Fibroblast of upper back skin (primary cell): ENCODE measurements at regions not wholly inside any gene's neighbourhood (a gene's known extent, or its start where the extent isn't known, plus 50 kb on each side); places are given as distances from the start of the nearest gene placed in this dataset.

Experiments
- DNase-seq: peaks from one replicate; pipeline ENCODE4 v3.0.0-alpha.2; 2013

DNA sequence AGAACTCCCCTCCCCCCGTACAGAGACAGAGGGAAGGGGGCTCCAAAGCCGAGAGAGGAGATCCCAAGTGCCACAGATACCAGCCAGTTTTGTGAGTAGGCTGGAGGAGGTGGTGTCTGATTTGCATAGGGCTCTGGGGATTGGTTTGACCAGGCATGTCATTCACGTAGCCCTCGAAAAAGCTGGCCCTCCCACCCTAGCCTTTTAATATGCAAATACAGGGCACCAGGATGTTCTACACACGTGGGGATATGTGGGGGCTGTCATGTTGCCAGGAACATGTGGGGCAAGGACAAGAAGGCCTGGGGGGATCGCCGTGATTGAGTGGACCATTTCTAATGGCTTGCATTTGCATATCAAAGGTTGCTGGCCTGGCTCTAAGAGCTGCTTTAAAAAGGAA, 272.9 kb downstream of the PPP1R2C start:
- DNase-seq, result no peak

DNA sequence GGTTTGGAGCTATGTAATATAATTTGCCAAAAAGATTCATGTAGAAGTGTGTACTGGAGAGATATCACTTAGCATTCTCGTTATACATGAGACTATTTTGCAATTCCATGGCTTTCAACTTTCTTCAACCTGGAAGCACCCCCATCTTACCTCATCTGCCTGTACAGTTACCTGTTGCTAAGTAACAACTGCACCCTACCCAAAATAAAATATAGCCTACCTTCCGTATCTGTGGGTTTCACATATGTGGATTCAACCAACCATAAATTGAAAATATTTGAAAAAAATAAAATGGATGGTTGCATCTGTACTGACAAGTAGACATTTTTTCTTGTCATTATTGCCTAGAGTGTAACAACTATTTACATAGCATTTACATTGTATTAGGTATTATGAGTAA, 278.3 kb downstream of the PPP1R2C start:
- no peak for DNase-seq

DNA sequence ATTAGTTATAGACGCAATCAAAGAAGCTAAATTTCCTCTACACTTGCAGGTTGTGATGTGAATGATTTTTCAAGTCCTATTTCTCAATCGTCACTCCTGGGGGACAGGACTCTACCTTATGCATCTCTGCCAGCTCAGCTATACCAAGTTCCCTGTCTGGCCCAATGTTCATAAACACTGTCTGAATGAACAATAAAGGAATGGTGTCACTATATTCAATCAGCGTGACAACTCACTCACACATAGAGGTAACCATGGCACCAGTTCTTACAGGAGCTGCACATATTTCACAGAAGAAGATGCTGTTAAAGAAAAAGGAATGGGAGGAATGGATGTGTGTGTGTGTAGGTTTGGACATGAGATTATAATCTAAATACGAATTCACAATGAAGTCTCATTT, 280.6 kb downstream of the PPP1R2C start:
- DNase-seq, result no peak

DNA sequence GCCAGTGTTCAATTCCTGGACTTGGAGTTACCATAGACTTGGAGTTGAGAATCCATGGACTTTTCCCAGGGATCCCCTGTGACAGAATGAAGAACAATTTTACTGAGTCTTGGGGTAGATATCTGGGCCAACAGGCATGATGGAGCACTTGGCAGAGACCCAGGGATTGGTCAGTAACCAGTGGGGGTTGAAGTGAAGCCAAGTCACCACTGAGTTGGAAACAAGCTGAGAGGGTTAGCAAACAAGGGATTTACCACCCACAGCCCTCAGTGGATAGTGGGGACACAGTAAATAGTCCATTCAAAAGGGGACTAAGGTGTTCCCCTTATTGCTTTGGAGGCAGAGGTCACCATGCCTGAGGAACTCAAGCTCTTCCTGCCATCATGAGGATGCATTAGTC, 281.7 kb downstream of the PPP1R2C start:
- DNase-seq, result peak; percentile 3

DNA sequence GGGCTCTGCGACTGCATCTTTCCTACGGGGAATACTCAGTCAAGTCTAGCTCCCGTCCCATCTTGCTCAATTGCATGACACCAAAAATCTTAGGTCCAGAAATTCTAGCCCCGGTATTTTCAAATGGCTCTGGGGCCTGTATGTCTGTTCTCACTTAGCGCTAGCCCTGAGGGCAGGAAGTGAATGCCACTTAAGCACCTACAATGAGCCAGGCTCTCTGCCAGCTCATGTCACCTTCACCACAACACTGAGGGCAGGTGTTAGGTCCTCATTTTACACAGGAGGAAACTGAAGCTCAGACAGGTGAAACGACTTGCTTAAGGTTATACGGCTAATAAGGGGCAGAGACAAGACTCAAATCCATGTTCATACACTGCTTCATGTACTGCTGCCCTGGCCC, 282.8 kb downstream of the PPP1R2C start:
- no peak for DNase-seq

DNA sequence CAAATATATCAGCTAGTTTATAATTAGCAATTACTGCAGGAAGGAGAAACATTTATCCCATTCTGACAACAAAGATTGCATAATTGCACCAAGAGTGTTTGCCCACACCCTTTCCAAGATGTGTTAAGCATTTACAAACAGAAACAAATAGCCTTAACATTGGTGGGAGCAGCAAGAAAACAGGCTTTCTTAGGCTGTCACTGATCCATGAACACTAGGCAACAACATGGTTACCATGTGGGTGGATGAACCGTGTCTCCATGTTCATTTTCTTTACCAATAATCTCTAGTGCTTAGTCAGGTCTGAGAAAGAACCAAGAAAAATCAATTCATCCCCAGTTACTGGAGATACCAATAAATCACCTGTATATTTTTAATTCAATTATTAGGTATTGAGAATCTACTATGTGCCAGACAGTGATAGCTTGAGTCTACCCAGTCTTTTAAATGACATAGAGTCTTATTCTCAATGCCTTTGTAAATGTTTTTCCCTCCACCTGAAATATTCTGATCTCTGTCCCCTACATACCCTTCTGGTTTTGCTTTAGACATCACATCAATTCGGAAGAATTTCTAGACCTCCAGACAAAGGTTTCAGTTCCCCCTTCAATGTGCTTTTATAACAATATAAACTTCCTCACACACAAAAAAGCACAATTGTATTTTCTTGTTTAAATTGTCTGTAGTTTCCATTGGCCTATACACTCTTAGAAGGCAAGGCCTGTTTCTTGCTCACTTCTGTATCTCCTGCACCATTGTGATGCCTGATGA, 286.6 kb downstream of the PPP1R2C start:
- DNase-seq, result no peak

DNA sequence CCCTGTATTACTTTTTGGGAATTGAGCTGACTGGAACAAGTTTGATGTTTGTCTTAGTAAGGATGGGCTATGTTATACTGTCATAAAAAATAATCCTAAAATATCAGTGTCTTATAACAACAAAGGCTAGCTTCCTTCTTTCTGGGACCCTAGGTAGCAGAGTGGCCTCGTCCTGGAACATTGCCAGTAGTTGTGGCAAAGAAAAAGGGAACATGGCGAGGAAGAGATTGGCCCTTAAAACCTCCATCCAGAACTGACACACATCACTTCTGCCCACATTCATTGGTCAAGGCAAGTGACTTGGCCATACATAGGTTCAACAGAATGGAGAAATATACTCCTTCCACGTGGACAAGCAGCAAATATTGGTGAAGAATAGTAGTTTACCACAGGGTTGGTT, 287.9 kb downstream of the PPP1R2C start:
- no peak for DNase-seq

DNA sequence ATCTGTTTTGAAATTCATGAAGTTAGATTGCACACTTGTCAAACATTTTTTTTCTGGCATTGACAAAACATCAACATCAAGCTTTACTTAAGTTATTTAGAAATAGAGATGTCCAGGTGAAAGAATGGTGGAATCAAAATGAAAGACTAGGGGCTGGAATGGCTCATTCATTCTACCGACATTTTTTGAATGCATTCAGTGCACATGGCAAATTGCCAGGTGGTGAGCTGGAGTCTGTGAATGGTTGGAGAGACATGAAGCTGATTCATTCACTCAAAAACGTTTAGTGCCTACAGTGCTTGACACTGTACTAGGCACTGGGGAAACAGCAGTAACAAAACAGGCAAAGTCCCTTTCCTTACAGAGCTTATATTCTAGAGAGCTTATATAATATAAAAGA, 292.4 kb downstream of the PPP1R2C start:
- DNase-seq, result peak; percentile 45

DNA sequence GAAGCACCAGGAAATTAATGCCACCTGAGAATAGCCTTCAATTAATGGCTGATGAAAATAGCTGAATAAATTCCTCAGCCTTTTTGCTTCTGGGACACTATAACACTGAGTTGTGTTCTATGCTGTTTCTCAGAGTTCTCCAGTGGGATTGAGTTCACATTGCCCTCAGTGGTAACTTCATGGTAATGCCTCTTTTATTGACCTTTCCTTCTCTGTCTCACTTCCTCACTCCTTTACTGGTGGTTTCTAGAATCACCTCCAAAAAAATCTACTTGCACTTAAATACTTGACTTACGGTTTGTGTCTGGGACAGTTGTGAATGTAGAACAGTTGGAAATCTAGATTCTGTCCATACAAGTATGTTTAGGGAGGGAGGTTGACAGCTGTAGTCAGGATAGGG, 293.7 kb downstream of the PPP1R2C start:
- DNase-seq, result no peak

DNA sequence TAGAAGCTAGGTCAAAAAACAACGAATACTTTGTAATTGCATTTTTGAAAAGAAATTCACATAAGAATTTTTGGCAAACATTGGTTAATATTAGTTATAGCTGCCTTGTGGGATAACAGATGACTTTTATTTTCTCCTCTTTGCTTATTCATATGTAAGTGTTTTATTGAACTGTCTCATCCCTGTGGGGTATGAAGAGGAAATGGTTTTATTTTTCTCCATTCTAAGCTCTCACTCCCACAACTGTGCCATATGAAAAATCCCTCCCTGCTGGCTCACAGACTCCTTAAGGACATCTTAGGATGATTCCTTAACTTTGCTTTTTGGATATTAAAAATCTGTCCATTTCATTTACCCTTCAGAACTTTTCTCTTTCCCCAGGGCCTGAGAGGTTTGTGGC, 300.6 kb downstream of the PPP1R2C start:
- no peak for DNase-seq

DNA sequence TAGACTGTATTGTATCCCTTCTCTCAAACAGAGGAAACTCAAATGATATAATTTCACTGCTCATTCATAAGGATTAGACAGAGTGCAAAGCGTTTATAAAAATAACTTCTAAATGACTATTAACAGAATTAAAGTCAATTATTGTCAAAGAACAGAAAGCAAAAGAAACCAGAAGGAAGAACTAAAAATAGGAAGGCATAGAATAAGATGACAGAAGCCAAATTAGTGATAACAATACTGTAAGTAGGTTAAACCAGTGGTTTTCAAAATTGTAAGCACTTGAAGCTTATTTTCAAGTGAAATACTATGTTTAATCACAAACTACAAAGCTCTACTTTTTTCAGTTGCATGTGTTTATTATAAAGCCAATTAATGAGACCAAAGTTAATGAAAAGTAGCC, 305.2 kb downstream of the PPP1R2C start:
- no peak for DNase-seq

DNA sequence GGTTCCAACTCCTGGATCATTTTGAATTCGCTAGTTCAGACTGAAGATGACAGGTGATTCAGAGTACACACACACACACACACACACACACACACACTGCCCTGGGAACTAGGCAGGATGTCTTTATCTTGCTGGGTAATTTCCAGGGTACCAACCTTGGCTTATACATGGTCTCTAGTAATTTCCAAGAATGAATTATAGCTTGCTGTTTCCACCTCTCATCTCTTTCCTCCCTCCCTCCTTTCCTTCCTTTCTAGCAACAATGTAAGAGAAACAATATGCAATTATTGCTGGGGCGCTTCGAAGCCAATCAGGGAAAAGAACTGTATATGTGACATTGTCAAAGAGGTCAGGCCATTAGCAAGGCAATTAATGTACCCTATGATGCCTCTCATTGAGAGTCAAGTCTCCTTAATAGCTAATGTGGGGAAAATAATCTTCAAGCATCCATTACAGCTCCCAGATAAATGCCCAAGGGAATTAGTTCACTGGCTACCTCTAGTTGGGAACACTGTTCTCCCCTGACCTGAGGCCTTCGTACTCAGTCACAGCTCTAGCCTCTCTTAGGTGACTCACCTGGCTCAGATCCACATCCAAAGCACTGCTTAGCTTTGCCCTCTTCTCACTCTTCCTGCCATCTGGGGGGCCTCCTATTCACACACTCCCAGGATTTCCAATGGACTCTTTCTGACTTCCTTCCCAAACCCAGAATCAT, 311.5 kb downstream of the PPP1R2C start:
- no peak for DNase-seq

DNA sequence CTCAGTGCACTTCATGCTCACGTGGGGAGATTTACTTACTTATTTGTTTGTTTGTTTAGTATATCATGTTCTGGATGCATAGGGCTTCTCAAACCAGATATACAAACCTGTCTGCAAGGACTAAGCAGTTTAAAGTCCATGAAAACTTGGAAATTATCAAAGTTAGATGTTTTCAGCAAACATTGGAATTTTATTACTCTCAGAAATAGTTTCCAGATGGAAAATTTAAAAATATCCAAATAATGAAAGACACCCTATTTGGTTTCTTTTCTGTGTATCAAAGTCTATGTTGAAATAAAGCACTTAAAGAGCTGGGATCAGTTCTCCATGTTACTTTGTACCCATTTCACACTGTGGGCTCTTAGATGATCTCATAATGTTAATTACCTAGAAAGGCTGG, 312.1 kb downstream of the PPP1R2C start:
- no peak for DNase-seq

DNA sequence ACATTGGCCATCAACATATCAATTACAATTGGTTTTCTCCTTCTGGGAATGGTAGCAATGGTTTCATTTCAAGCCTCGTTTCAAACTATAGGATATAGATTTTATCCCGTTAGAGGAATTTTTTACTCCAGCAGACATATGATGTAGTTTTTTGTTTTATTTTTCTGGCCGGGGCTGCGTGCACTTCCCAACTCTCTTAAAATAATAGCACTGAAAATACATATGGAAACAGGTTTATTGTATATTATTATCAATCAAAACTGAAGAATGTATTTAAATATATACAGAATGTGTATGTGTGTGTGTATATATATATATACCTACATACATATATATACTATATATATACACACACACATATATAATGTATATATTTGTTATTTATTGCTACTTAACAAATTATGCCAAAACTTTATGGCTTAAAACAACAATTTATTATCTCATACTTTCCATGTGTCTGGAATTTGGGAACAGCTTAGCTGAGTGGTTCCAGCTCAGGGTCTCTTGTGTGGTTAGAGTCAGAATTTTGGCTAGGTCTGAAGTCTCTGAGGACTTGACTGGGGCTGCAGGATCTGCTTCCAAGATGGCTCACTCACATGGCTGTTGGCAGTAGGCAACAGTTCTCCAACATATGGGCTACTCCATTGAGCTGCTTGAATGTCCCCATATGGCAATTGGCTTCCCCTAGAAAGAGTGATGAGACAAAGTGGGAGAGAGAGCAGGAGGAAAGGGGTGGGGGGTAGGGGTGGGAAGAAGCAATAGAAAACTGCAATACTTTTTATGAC, 314.1 kb downstream of the PPP1R2C start:
- no peak for DNase-seq

DNA sequence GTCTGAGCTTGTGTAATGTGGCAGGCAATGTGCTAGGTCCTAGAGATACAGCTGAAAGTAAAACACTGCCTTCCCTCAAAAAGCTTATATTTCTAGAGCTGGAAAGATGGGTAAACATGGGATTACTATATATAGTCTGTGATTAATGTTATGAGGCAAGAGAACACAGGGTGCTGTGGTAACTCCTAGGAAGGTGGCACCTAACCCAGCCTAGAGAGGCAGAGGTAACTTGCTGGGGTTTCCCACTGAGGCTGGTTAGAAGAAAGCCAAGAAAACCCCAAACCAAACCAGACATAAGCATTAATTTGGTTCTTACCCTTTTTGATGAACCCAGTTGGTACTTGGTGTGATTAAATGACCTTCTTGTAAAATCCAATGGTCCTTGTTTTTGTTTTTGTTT, 315.0 kb downstream of the PPP1R2C start:
- DNase-seq, result no peak

DNA sequence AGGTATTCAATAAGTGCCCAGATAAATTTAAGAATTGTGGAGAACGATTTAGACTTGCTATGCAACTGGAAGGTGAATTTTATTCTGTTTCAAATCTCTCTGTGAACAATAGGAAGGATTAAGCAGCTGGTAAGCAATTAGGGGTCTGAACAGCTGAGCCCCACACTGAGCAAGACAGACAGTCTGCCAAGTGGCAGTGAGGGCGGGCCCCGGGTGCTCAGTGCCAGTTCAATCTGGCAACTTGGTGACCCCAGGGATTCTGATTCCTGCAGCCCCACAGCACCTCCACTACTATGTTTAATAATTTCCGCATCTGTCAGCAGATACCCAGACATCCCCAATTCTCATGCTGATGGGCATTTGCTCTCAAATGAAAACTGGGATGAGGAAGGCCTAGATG, 317.3 kb downstream of the PPP1R2C start:
- no peak for DNase-seq

DNA sequence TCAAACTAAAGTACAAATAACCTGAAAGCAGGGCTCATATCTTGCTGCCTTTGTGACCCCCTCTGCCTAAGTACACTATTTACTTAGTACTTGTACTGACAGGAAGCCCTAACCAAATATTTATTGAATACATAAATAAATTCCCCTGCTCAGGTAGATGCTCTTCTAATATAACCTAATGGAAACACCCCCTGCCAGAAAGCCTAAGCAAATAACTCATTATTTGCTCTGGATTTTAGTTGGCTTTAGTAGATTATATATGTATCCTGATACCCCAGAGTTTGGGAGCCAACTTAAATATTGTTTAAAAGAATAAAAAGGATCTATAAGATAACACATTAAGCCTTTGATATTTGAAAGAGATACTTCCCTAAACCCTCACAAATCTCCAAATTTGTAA, 318.2 kb downstream of the PPP1R2C start:
- DNase-seq, result no peak

DNA sequence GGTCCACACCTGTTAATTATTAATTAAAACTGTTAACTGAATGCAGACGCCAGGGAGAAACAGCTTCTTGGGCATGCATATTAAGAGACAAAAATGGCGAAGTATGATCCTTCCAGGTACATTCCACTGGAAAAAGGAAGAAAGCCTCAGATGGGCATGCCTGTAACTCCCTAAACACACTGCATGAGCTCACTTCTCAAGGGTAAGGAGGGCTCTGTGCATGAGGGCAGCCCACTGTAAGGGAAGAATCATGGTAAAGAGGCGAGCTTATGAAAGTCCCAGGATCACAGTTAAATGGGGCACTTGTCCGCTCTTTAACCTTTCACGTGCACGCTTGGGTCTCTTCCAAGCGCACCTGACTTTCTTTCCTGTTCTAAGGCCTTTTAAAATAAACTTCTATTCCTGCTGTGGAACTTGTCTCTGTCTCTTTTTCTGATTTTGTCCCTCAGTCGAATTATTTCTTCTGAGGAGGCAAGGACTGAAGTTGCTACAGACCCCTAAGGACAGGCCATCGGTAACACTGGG, 321.7 kb downstream of the PPP1R2C start:
- no peak for DNase-seq

DNA sequence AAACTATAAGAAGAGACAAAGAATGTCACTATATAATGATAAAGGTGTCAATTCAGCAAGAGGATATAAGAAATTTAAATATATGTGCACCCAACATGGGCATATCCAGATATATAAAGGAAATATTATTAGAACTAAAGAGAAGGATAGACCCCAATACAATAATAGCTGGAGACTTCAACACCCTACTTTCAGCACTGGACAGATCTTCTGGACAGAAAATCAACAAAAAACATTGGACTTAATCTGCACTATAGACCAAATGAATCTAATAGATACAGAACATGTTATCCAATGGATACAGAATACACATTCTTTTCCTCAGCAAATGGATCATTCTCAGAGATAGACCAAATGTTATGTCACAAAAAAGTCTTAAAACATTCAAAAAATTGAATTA, 327.7 kb downstream of the PPP1R2C start:
- DNase-seq, result no peak

DNA sequence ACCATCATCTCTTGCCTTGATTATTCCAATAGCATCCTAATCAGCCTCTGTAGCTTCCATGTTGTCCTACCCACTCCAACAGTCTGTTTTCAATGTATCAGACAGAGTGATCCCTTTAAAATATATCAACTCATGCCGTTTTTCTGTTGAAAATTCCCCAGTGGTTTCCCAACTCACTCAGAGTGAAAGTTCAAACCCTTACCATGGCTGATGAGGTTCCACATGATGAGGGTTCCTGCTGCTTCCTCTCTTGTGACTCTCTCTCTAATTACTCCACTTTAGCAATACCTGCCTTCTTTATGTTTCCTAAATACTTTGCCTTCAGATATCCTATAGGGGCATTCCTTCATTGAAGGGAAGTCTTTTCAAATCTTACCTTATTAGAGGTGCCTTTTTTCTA, 334.7 kb downstream of the PPP1R2C start:
- no peak for DNase-seq

DNA sequence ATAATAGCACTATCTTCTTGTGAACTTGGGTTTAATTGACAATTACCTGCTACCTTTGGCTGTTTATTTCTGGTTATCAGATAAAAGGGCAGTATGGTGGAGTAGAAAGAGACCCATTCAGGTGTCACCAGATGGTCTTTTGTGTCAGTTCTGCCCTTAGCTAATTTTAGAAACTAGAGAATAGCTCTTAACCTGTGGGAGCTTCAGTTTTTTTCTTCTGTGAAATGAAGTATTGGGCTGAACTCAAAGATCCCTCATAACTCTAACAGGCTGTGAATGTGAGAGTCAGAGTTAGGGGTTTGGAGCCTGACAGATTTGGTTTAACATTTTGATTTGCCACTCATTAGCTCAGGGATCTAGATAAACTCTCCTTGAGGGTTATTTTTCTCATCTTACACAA, 335.2 kb downstream of the PPP1R2C start:
- DNase-seq, result no peak

DNA sequence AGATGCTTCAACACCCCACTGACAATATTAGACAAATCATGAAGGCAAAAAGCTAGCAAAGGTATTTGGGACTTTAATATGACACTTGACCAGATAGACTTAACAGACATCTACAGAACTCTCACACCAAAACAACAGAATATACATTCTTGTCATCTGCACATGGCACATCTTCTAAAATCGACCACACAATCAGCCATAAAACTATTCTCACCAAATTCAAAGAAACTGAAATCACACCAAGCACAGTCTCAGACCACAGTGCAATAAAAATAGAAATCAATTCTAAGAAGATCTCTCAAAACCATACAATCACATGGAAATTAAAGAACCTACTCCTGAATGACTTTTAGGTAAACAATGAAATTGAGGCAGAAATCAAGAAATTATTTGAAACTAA, 340.8 kb downstream of the PPP1R2C start:
- no peak for DNase-seq

DNA sequence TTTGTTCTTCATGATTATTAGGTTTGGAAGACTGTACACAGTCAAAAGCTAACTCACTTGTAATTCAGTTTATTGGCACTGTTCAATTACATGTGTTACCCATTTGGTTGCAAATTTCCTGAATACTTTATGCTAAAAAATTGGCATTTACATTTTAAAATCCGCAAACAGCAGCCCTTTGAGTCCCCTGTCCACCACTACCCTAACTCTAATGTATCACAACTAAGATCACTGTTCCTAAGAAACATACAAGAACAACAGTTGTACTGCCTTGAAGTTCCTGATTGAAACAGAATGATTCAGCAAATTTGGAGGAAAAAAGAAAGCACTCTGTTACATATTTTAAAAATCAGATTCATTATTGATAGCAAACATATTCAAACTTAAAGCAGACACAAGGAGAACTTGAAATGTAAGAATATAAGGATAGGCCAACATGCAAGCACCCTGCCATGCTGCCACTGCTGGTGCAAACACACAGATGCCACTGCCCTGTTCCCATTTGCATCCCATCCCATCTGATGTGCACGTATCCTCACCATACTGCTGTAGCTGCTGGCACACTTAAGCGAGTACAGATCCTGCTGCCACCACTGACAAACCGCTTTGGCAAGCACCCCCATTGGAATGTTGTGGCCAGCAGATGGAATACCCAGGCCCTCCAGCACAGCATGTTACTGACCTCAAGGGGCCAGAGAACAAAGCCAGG, 343.4 kb downstream of the PPP1R2C start:
- no peak for DNase-seq
